ENCODE measurements at regions not wholly inside any gene's neighbourhood (a gene's known extent, or its start where the extent isn't known, plus 50 kb on each side); places are given as distances from the start of the nearest gene placed in this dataset.
"Not testable (repeated sequence)": the region's sequence is repeated elsewhere in the genome, so short reads cannot be mapped to it uniquely, and the experiment has no call there.

GRCh38 chr4:171334549-171334948, 478.7 kb upstream of the GALNTL6 start:
- peak; percentile 68 to 78 for DNase-seq

- DNase-seq = peak; percentile 49 to 60
Observed at GRCh38 chr4:171308661-171309060, 504.5 kb upstream of the GALNTL6 start.

- DNase-seq = not testable (repeated sequence)
Observed at GRCh38 chr4:171298048-171298718, 515.0 kb upstream of the GALNTL6 start.

- no peak for DNase-seq
Observed at GRCh38 chr4:171288816-171289432, 524.3 kb upstream of the GALNTL6 start.

- DNase-seq = no peak
Observed at GRCh38 chr4:171281359-171281758, 531.8 kb upstream of the GALNTL6 start.

- DNase-seq = no peak
Observed at GRCh38 chr4:171279131-171279530, 534.1 kb upstream of the GALNTL6 start.

GRCh38 chr4:171266671-171267070, 546.5 kb upstream of the GALNTL6 start:
- DNase-seq = peak in 1 of 2 experiments; percentile 25

GRCh38 chr4:171265190-171265818, 547.9 kb upstream of the GALNTL6 start:
- DNase-seq = no peak

GRCh38 chr4:171256223-171256622, 557.0 kb upstream of the GALNTL6 start:
- no peak for DNase-seq

- DNase-seq = no peak
Observed at GRCh38 chr4:171246948-171247347, 566.3 kb upstream of the GALNTL6 start.

GRCh38 chr4:171242831-171243230, 570.4 kb upstream of the GALNTL6 start:
- no peak for DNase-seq

GRCh38 chr4:171239196-171239595, 574.0 kb upstream of the GALNTL6 start:
- DNase-seq = no peak

GRCh38 chr4:171235521-171235920, 577.7 kb upstream of the GALNTL6 start:
- DNase-seq = no peak

GRCh38 chr4:171229354-171229753, 583.9 kb upstream of the GALNTL6 start:
- DNase-seq = not testable (repeated sequence)

GRCh38 chr4:171221181-171221580, 592.0 kb upstream of the GALNTL6 start:
- DNase-seq = no peak

- DNase-seq = no peak
Observed at GRCh38 chr4:171203425-171203824, 609.8 kb upstream of the GALNTL6 start.

- DNase-seq = no peak
Observed at GRCh38 chr4:171202908-171203307, 610.3 kb upstream of the GALNTL6 start.

- no peak for DNase-seq
Observed at GRCh38 chr4:171186700-171187099, 626.5 kb upstream of the GALNTL6 start.

- DNase-seq = no peak
Observed at GRCh38 chr4:171181090-171181489, 632.1 kb upstream of the GALNTL6 start.

- DNase-seq = no peak
Observed at GRCh38 chr4:171170671-171171070, 642.5 kb upstream of the GALNTL6 start.

- DNase-seq = no peak
Observed at GRCh38 chr4:171169396-171169795, 643.8 kb upstream of the GALNTL6 start.

- DNase-seq = no peak
Observed at GRCh38 chr4:171162478-171162877, 650.7 kb upstream of the GALNTL6 start.

GRCh38 chr4:171157462-171158082, 655.6 kb upstream of the GALNTL6 start:
- no peak for DNase-seq

- DNase-seq = no peak
Observed at GRCh38 chr4:171142639-171143038, 670.6 kb upstream of the GALNTL6 start.

All from NCI-H526 (cell line).